GM23248 (cell line): ENCODE measurements at regions not wholly inside any gene's neighbourhood (a gene's known extent, or its start where the extent isn't known, plus 50 kb on each side); places are given as distances from the start of the nearest gene placed in this dataset.

Experiments
- EZH2 ChIP-seq: fragments of 200-600 bp; sonication (generic); IDR thresholded peaks from 2 replicates; pipeline ENCODE4 v1.6.1; 2018; ENCODE audit warnings: antibody characterized with exemption, mild to moderate bottlenecking; ENCODE audit not compliant: insufficient read depth, poor library complexity, severe bottlenecking
- EZH2phosphoT487 ChIP-seq: fragments of 200-600 bp; sonication (generic); IDR thresholded peaks from 2 replicates; pipeline ENCODE4 v1.6.1; 2018; ENCODE audit warnings: antibody characterized with exemption, moderate library complexity, mild to moderate bottlenecking, low read depth; ENCODE audit not compliant: insufficient read depth

- no peak for TF ChIP-seq EZH2phosphoT487
- no peak for TF ChIP-seq EZH2
Observed at GRCh38 chr20:10129749-10130148, 88.9 kb upstream of the SNAP25 start.
